WTC11 (cell line): ENCODE measurements at regions not wholly inside any gene's neighbourhood (a gene's known extent, or its start where the extent isn't known, plus 50 kb on each side); places are given as distances from the start of the nearest gene placed in this dataset.

Experiments
- CTCF ChIP-seq: fragments of 200-600 bp; IDR thresholded peaks from 2 replicates; pipeline ENCODE4 v1.8.0; 2022; ENCODE audit warnings: antibody characterized with exemption
- ELF4 ChIP-seq: sonication (generic); formaldehyde crosslinking; IDR thresholded peaks from 2 replicates; pipeline ENCODE4 v1.8.1; 2022; ENCODE audit warnings: low read depth, mild to moderate bottlenecking, moderate library complexity, missing genetic modification reagents
- ESRRA ChIP-seq: sonication (generic); formaldehyde crosslinking; IDR thresholded peaks from 2 replicates; pipeline ENCODE4 v1.8.1; 2022; ENCODE audit warnings: mild to moderate bottlenecking, missing genetic modification reagents, borderline replicate concordance
- FOXP1 ChIP-seq: sonication (generic); formaldehyde crosslinking; IDR thresholded peaks from 2 replicates; pipeline ENCODE4 v1.8.0; 2022; ENCODE audit warnings: missing genetic modification reagents, mild to moderate bottlenecking, moderate library complexity, borderline replicate concordance
- JUN ChIP-seq: sonication (generic); formaldehyde crosslinking; IDR thresholded peaks from 2 replicates; pipeline ENCODE4 v1.8.0; 2023; ENCODE audit warnings: mild to moderate bottlenecking, missing genetic modification reagents
- NFYB ChIP-seq: sonication (generic); formaldehyde crosslinking; conservative IDR thresholded peaks from 2 replicates; pipeline ENCODE4 v1.8.0; 2022; ENCODE audit warnings: low read depth, missing genetic modification reagents
- TEAD1 ChIP-seq: sonication (generic); formaldehyde crosslinking; IDR thresholded peaks from 2 replicates; pipeline ENCODE4 v1.8.0; 2022; ENCODE audit warnings: mild to moderate bottlenecking, missing genetic modification reagents
- USF1 ChIP-seq: sonication (generic); formaldehyde crosslinking; IDR thresholded peaks from 2 replicates; pipeline ENCODE4 v1.8.0; 2022; ENCODE audit warnings: mild to moderate bottlenecking, missing genetic modification reagents
- ZMAT4 ChIP-seq: fragments of 250-450 bp; sonication (Bioruptor Pico); IDR thresholded peaks from 2 replicates; pipeline ENCODE4 v1.9.0; 2021; ENCODE audit warnings: mild to moderate bottlenecking
- ZNF317 ChIP-seq: sonication (generic); formaldehyde crosslinking; IDR thresholded peaks from 2 replicates; pipeline ENCODE4 v1.8.1; 2023; ENCODE audit warnings: low read depth, mild to moderate bottlenecking, moderate library complexity, missing genetic modification reagents, borderline replicate concordance
- ZNF396 ChIP-seq: fragments of 250-450 bp; sonication (Bioruptor Pico); IDR thresholded peaks from 2 replicates; pipeline ENCODE4 v1.8.0; 2021; ENCODE audit warnings: mild to moderate bottlenecking, moderate library complexity, borderline replicate concordance
- TF ChIP-seq, protein P1 (sequence below): sonication (generic); formaldehyde crosslinking; IDR thresholded peaks from 2 replicates; pipeline ENCODE4 v1.8.0; 2022; ENCODE audit warnings: mild to moderate bottlenecking, missing genetic modification reagents
- TF ChIP-seq, protein P2 (sequence below): sonication (generic); formaldehyde crosslinking; IDR thresholded peaks from 2 replicates; pipeline ENCODE4 v1.8.0; 2023; ENCODE audit warnings: mild to moderate bottlenecking, missing genetic modification reagents
- TF ChIP-seq, protein P3 (sequence below): sonication (generic); formaldehyde crosslinking; IDR thresholded peaks from 2 replicates; pipeline ENCODE4 v1.8.1; 2022; ENCODE audit warnings: low read depth, mild to moderate bottlenecking, moderate library complexity, missing genetic modification reagents, borderline replicate concordance

DNA sequence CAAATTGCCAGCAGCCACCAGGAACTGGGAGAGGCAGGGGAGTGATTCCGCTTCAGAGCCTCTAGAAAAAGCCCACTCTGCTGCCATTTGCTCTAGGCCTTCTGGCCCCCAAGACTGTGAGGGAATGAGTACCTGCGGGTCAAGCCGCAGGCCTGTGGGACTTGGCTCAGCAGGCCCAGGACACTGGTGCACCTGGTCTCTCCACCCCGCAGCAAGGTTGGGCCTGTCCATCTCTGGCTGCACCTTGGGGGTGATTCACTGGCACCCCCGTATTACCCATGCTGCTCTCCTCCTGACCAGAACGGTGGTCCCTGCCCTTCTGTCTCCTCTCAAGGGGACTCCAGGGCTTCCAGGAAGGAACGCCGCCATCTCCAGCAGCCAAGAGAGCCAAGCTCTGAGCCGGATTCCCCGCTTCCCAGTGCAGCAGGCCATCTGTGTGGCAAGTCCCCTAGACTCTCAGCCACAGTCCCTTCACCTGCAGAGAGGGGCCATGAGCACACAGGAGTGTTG lies 78.4 kb upstream of the OLFM1 start:
- TF ChIP-seq ELF4 (CRISPR knock-in tag) (no peak), CTCF (no peak), ZMAT4 (CRISPR knock-in tag) (no peak), TEAD1 (no peak), NFYB (CRISPR knock-in tag) (no peak), USF1 (CRISPR knock-in tag) (no peak), ZNF317 (CRISPR knock-in tag) (no peak), ZNF396 (no peak), JUN (CRISPR knock-in tag) (no peak), ESRRA (no peak), FOXP1 (CRISPR knock-in tag) (no peak)
- TF ChIP-seq, protein P1, sequence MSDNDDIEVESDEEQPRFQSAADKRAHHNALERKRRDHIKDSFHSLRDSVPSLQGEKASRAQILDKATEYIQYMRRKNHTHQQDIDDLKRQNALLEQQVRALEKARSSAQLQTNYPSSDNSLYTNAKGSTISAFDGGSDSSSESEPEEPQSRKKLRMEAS = no peak
- TF ChIP-seq, protein P2, sequence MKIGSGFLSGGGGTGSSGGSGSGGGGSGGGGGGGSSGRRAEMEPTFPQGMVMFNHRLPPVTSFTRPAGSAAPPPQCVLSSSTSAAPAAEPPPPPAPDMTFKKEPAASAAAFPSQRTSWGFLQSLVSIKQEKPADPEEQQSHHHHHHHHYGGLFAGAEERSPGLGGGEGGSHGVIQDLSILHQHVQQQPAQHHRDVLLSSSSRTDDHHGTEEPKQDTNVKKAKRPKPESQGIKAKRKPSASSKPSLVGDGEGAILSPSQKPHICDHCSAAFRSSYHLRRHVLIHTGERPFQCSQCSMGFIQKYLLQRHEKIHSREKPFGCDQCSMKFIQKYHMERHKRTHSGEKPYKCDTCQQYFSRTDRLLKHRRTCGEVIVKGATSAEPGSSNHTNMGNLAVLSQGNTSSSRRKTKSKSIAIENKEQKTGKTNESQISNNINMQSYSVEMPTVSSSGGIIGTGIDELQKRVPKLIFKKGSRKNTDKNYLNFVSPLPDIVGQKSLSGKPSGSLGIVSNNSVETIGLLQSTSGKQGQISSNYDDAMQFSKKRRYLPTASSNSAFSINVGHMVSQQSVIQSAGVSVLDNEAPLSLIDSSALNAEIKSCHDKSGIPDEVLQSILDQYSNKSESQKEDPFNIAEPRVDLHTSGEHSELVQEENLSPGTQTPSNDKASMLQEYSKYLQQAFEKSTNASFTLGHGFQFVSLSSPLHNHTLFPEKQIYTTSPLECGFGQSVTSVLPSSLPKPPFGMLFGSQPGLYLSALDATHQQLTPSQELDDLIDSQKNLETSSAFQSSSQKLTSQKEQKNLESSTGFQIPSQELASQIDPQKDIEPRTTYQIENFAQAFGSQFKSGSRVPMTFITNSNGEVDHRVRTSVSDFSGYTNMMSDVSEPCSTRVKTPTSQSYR = no peak
- TF ChIP-seq, protein P3, sequence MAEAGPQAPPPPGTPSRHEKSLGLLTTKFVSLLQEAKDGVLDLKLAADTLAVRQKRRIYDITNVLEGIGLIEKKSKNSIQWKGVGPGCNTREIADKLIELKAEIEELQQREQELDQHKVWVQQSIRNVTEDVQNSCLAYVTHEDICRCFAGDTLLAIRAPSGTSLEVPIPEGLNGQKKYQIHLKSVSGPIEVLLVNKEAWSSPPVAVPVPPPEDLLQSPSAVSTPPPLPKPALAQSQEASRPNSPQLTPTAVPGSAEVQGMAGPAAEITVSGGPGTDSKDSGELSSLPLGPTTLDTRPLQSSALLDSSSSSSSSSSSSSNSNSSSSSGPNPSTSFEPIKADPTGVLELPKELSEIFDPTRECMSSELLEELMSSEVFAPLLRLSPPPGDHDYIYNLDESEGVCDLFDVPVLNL (CRISPR knock-in tag) = no peak
